Activated CD8-positive, alpha-beta T cell treated with anti-CD3 and anti-CD28 coated beads, Interleukin-2, amount 10 ng/mL, durations not matched to agents 7 days and 5 days (primary cell): ENCODE measurements at regions not wholly inside any gene's neighbourhood (a gene's known extent, or its start where the extent isn't known, plus 50 kb on each side); places are given as distances from the start of the nearest gene placed in this dataset.
"Not testable (repeated sequence)": the region's sequence is repeated elsewhere in the genome, so short reads cannot be mapped to it uniquely, and the experiment has no call there.

ENCODE experiments used
- ATAC-seq: fragments of 150-1000 bp; cut with Tn5 transposase; one replicate; pipeline ENCODE4 v1.10.0; 2021; ENCODE audit warnings: moderate library complexity
- CTCF ChIA-PET: fragments of 350-600 bp; sonication (Branson Sonifier 250); formaldehyde crosslinking; loops from one replicate; lab custom pipeline; 2021; ENCODE audit warnings: antibody characterized with exemption; lab: Charles Lee
- POLR2A ChIA-PET: fragments of 350-600 bp; sonication (Branson Sonifier 250); formaldehyde crosslinking; loops from one replicate; lab custom pipeline; 2021; ENCODE audit warnings: antibody characterized with exemption; lab: Charles Lee
- DNase-seq: peaks from one replicate; pipeline ENCODE4 v3.0.0-alpha.2; 2020
- H3K27ac Mint-ChIP-seq: one replicate; pipeline ENCODE4 v1.8.0; 2021; ENCODE audit warnings: mild to moderate bottlenecking, mixed read lengths
- H3K27me3 Mint-ChIP-seq: one replicate; pipeline ENCODE4 v1.8.0; 2021; ENCODE audit warnings: low read depth, mixed read lengths
- H3K36me3 Mint-ChIP-seq: one replicate; pipeline ENCODE4 v1.8.0; 2021; ENCODE audit warnings: low read depth, mixed read lengths
- H3K4me1 Mint-ChIP-seq: one replicate; pipeline ENCODE4 v1.8.0; 2021; ENCODE audit warnings: low read depth, mixed read lengths
- H3K4me3 Mint-ChIP-seq: one replicate; pipeline ENCODE4 v1.8.0; 2021; ENCODE audit warnings: mild to moderate bottlenecking, mixed read lengths
- H3K9me3 Mint-ChIP-seq: one replicate; pipeline ENCODE4 v1.8.0; 2022; ENCODE audit warnings: mixed read lengths; ENCODE audit not compliant: insufficient read depth

DNA sequence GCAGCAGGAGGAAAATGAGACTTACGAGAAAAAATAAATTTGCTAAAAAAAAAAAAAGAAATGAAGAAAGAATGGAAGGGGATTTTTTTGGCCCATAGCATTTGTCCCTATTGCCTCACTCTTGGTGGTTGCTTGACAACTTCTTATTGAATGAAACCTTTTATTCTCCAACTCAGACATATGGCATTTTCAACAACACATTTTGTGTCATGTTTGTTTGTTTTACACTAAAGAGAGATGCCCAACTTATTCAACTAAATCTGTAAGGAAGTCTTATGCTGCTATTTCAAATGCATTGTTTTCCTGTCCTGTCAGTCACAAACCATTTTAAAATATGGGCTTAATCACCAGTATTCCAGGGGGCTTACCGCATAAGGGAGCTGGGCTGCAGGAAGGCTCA is 409.1 kb upstream of the TENM3 start:
- ATAC-seq: no peak
- ChIA-PET POLR2A (no interaction called here), CTCF (no interaction called here)
- no peak overlapping the region for H3K27ac Mint-ChIP-seq
- H3K9me3 Mint-ChIP-seq: no peaks in the 10 kb centered on the region
- no peaks in the 10 kb centered on the region for H3K4me1 Mint-ChIP-seq
- H3K36me3 Mint-ChIP-seq: no peaks in the 10 kb centered on the region
- no peak for DNase-seq
- H3K4me3 Mint-ChIP-seq: no peak overlapping the region
- no peaks in the 10 kb centered on the region for H3K27me3 Mint-ChIP-seq

DNA sequence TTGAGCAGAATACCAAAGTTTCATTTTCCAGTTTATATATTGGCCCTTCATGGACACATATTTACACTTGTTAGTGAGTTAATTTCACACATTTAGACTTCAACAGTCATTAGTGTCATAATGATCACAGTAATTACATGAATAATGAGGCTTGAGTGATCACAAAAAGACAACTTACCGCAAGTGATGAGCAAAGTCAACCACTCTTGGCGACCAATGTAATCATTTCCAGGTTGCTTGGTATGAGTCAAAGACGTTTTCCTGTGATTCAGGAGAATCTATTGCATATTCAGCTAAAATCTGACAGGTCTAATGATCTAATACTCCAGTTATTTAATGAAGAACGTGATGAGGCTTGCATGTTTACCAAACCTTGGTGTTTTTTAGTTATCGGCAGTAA is 407.9 kb upstream of the TENM3 start:
- ChIA-PET POLR2A (no interaction called here), CTCF (no interaction called here)
- no peak overlapping the region for H3K27ac Mint-ChIP-seq

GRCh38 chr4:181838253-181838652 is 404.9 kb upstream of the TENM3 start:
- DNase-seq (no peak), ATAC-seq (no peak)
- CTCF ChIA-PET: no interaction called here
- H3K27ac Mint-ChIP-seq: no peak overlapping the region
- no peaks in the 10 kb centered on the region for H3K36me3 Mint-ChIP-seq
- POLR2A ChIA-PET: no interaction called here
- H3K4me3 Mint-ChIP-seq: no peak overlapping the region
- no peaks in the 10 kb centered on the region for H3K4me1 Mint-ChIP-seq
- no peaks in the 10 kb centered on the region for H3K9me3 Mint-ChIP-seq
- no peaks in the 10 kb centered on the region for H3K27me3 Mint-ChIP-seq

More for the DNA sequence above, 407.9 kb upstream of the TENM3 start:
- H3K27me3 Mint-ChIP-seq: no peaks in the 10 kb centered on the region
- no peaks in the 10 kb centered on the region for H3K9me3 Mint-ChIP-seq
- no peak for ATAC-seq
- H3K4me3 Mint-ChIP-seq: no peak overlapping the region
- no peaks in the 10 kb centered on the region for H3K36me3 Mint-ChIP-seq
- DNase-seq: no peak
- no peaks in the 10 kb centered on the region for H3K4me1 Mint-ChIP-seq

DNA sequence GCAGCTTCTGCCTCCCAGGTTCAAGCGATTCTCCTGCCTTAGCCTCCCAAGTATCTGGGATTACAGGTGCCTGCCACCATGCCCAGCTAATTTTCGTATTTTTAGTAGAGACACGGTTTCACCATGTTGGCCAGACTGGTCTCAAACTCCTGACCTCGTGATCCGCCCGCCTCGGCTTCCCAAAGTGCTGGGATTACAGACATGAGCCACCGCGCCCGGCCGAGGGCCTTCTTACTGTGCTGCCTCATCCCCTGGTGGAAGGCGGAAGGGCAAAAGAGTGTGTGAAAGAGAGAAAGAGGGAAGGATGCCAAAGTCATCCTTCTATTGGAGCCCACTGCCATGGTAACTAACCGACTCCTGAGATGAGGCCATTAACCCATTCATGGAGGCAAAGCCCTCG is 399.4 kb upstream of the TENM3 start:
- not testable (repeated sequence) for ATAC-seq, H3K27ac Mint-ChIP-seq

DNA sequence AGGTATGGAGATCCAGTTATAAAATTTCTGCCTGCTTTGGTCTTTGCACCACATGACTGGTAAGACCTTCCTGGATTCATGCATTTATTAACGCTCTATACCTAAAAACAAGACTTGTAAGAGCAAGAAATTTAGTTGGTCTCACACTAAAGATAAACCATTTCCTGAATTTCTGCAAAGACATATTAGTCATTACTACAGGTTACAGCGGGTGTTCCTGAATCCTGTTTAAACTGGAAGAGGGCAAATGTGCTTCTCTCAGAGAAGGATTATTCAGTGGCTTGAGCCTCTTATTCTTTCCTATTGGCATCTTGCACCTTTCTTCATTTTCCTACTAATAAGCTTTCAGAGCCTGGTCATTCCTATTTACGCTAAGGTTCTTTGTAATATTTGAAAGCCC is 397.6 kb upstream of the TENM3 start:
- Mint-ChIP-seq H3K27me3 (no peaks in the 10 kb centered on the region), H3K4me3 (no peak overlapping the region), H3K27ac (no peak overlapping the region), H3K9me3 (no peaks in the 10 kb centered on the region), H3K4me1 (no peaks in the 10 kb centered on the region), H3K36me3 (no peaks in the 10 kb centered on the region)
- no peak for ATAC-seq
- POLR2A ChIA-PET: no interaction called here
- no peak for DNase-seq
- CTCF ChIA-PET: no interaction called here

More for the DNA sequence above, 399.4 kb upstream of the TENM3 start:
- H3K36me3 Mint-ChIP-seq, H3K9me3 Mint-ChIP-seq, H3K4me3 Mint-ChIP-seq, CTCF ChIA-PET, H3K4me1 Mint-ChIP-seq, DNase-seq, H3K27me3 Mint-ChIP-seq, POLR2A ChIA-PET: not testable (repeated sequence)

DNA sequence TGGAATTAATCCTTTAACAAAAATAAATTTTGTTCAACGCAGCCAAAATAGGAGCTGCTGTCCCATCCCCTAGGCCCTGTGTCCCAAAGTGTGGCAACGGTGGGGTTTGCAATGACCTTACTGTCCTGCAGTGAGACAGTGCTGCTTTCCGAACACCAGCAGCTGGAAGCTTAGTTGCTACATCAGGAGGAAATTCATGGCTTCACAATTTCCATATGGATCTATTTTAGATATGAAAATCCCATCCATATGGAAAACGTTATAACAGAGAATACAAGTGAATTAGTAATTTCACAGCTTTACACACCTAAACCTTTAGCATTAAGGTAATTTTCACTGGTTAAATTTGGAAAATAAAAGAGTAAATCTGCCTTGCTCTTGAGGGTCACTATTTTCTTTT is 396.3 kb upstream of the TENM3 start:
- Mint-ChIP-seq H3K4me1 (no peaks in the 10 kb centered on the region), H3K27me3 (no peaks in the 10 kb centered on the region), H3K9me3 (no peaks in the 10 kb centered on the region), H3K4me3 (no peak overlapping the region), H3K27ac (no peak overlapping the region), H3K36me3 (no peaks in the 10 kb centered on the region)
- ChIA-PET POLR2A (no interaction called here), CTCF (no interaction called here)
- no peak for DNase-seq
- no peak for ATAC-seq

- no peak overlapping the region for H3K27ac Mint-ChIP-seq
- no peaks in the 10 kb centered on the region for H3K9me3 Mint-ChIP-seq
- ChIA-PET POLR2A (no interaction called here), CTCF (no interaction called here)
- H3K4me1 Mint-ChIP-seq: no peaks in the 10 kb centered on the region
- no peak for DNase-seq
- no peak for ATAC-seq
- no peak overlapping the region for H3K4me3 Mint-ChIP-seq
- no peaks in the 10 kb centered on the region for H3K36me3 Mint-ChIP-seq
- H3K27me3 Mint-ChIP-seq: no peaks in the 10 kb centered on the region
These were observed 394.8 kb upstream of the TENM3 start for GRCh38 chr4:181848357-181848756.

DNA sequence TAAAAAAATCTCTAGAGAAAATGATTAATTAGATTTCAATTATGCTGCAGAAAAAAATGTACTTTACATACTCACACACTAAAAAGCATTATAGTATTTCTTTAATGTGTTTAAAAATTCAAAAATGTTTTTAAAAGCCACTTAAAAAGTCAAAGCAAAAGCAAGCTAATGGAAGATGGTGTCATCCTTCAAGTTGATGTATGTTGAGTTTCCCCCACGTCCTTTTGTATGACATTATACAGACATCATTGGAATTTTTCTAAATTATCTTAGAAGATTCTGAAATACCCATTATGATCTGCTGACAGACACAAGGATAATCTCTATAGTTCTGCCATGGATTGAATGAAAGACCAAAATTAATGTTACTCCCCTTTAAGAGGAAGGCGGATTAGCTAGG is 393.7 kb upstream of the TENM3 start:
- CTCF ChIA-PET: no interaction called here
- Mint-ChIP-seq H3K4me1 (no peaks in the 10 kb centered on the region), H3K36me3 (no peaks in the 10 kb centered on the region), H3K9me3 (no peaks in the 10 kb centered on the region), H3K27me3 (no peaks in the 10 kb centered on the region), H3K27ac (no peak overlapping the region), H3K4me3 (no peak overlapping the region)
- DNase-seq: no peak
- POLR2A ChIA-PET: no interaction called here
- no peak for ATAC-seq

- ChIA-PET POLR2A (no interaction called here), CTCF (no interaction called here)
- Mint-ChIP-seq H3K27ac (no peak overlapping the region), H3K36me3 (no peaks in the 10 kb centered on the region), H3K4me3 (no peak overlapping the region), H3K4me1 (no peaks in the 10 kb centered on the region), H3K27me3 (no peaks in the 10 kb centered on the region), H3K9me3 (no peaks in the 10 kb centered on the region)
- no peak for ATAC-seq
- DNase-seq: no peak
These were observed 389.2 kb upstream of the TENM3 start for GRCh38 chr4:181853881-181854511.

DNA sequence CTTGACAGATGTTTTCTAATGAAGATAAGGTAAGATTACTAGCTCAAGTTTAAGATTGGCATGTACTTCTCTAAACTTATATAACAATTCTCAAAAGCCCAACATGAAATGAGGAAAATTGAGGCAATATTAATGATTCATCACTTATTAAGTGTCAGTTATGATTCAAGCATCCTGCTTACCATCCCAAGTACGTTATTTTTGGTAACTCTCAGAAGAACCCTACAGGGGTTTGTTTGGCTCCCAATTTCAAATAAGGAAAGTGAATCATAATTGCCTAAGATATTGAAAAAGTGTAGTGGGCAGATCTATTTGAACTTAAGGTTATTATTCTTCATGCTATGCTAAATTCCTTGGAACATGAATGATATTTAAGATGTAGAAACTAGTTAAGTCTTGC is 387.9 kb upstream of the TENM3 start:
- H3K4me3 Mint-ChIP-seq: no peak overlapping the region
- POLR2A ChIA-PET: no interaction called here
- no peaks in the 10 kb centered on the region for H3K4me1 Mint-ChIP-seq
- H3K9me3 Mint-ChIP-seq: no peaks in the 10 kb centered on the region
- no peak overlapping the region for H3K27ac Mint-ChIP-seq
- ATAC-seq (no peak), DNase-seq (no peak)
- CTCF ChIA-PET: no interaction called here
- no peaks in the 10 kb centered on the region for H3K27me3 Mint-ChIP-seq
- no peaks in the 10 kb centered on the region for H3K36me3 Mint-ChIP-seq

DNA sequence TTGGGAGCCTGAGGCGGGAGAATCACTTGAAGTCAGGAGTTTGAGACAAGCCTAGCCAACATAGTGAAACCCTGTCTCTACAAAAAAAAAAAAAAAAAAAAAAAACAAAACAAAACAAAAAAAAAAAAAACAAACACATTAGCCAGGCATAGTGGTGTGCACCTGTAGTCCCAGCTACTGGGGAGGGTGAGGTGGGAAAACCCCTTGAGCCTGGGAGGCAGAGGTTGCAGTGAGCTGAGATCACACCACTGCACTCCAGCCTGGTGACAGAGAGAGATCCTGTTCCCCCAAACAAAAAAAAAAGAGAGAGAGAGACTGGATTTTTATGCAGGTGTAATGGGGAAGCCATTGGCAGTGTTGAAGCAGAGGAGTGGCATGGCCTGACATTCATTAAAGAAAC is 385.7 kb upstream of the TENM3 start:
- H3K4me1 Mint-ChIP-seq, H3K27ac Mint-ChIP-seq, H3K36me3 Mint-ChIP-seq, H3K9me3 Mint-ChIP-seq, POLR2A ChIA-PET, H3K27me3 Mint-ChIP-seq, DNase-seq, ATAC-seq, H3K4me3 Mint-ChIP-seq, CTCF ChIA-PET: not testable (repeated sequence)

DNA sequence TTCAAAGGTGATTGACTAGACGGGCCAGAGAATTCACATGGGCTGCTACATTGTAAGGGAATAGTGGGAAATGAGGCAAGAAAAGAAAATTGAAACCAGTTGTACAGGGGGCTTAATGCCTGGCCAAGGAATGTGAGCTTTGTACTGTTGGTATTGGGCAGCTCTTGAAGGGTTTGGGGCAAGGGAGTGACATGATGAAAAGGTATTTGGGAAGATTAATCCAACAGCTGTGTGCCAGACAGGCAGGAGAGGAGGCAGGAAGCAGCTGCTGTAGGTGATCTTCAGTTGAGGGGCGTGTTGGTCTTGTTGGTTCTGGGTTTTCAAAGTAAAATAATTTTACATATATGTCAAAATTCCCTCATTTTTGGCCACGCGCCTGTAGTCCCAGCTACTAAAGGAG is 384.5 kb upstream of the TENM3 start:
- no peaks in the 10 kb centered on the region for H3K9me3 Mint-ChIP-seq

DNA sequence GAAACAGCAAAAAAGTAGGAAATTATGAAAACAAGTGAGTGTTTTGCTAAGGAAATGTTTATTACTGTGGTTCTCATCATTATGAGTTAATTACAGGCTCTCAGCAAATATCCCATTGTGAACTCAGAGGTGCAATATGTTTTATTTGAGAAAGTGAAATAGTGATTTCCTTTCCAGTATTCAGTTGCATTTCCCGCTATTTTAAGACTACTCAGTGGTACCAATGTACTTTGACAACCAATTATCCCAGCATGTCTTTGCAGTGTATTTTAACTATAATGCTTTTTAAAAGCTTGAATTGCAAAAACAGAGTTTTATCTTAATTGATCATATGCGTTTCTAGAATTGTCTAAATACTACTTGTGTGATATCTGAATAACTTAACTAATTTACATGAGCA is 383.8 kb upstream of the TENM3 start:
- ATAC-seq (no peak), DNase-seq (no peak)
- ChIA-PET POLR2A (no interaction called here), CTCF (no interaction called here)
- H3K27ac Mint-ChIP-seq: no peak overlapping the region
- no peaks in the 10 kb centered on the region for H3K27me3 Mint-ChIP-seq
- no peaks in the 10 kb centered on the region for H3K4me1 Mint-ChIP-seq
- H3K4me3 Mint-ChIP-seq: no peak overlapping the region
- H3K36me3 Mint-ChIP-seq: no peaks in the 10 kb centered on the region
- no peaks in the 10 kb centered on the region for H3K9me3 Mint-ChIP-seq

More for the DNA sequence above, 384.5 kb upstream of the TENM3 start:
- DNase-seq (no peak), ATAC-seq (no peak)
- Mint-ChIP-seq H3K4me3 (no peak overlapping the region), H3K27me3 (no peaks in the 10 kb centered on the region), H3K27ac (no peak overlapping the region), H3K4me1 (no peaks in the 10 kb centered on the region), H3K36me3 (no peaks in the 10 kb centered on the region)
- CTCF ChIA-PET: no interaction called here
- POLR2A ChIA-PET: no interaction called here
